Panc1 (cell line): ENCODE measurements at regions not wholly inside any gene's neighbourhood (a gene's known extent, or its start where the extent isn't known, plus 50 kb on each side); places are given as distances from the start of the nearest gene placed in this dataset.

Source experiments
- POLR2AphosphoS5 ChIP-seq: IDR thresholded peaks from 2 replicates; pipeline ENCODE4 v1.6.1; 2012; ENCODE audit warnings: mild to moderate bottlenecking, low read depth, low read length, moderate library complexity
- SIN3A ChIP-seq: IDR thresholded peaks from 2 replicates; pipeline ENCODE4 v1.6.1; 2012; ENCODE audit warnings: low read depth, mild to moderate bottlenecking, low read length, moderate library complexity, borderline replicate concordance; ENCODE audit not compliant: insufficient read depth
- TF ChIP-seq, protein P1 (sequence below): fragments of 450-650 bp; IDR thresholded peaks from 2 replicates; pipeline ENCODE4 v1.5.1; 2017; ENCODE audit warnings: mild to moderate bottlenecking

DNA sequence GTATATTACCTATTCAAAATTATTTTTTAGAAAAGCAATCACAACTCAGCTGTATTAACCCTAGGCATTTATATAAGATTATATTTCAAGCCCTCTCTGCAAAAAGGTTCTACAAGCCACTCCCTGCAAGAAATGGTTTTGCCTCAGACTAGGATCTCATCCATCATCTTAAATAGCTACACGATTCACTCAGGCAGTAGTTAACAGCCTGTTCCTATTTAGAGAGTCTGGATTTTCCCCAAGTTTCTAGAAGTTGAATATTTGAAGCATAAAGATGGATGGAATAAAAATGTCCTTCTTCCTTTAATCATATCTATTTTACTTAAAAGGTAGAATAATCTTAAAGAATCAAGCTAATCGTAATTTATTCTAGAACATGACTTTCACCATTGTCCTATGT, 167.1 kb upstream of the STK17B start:
- TF ChIP-seq, protein P1, sequence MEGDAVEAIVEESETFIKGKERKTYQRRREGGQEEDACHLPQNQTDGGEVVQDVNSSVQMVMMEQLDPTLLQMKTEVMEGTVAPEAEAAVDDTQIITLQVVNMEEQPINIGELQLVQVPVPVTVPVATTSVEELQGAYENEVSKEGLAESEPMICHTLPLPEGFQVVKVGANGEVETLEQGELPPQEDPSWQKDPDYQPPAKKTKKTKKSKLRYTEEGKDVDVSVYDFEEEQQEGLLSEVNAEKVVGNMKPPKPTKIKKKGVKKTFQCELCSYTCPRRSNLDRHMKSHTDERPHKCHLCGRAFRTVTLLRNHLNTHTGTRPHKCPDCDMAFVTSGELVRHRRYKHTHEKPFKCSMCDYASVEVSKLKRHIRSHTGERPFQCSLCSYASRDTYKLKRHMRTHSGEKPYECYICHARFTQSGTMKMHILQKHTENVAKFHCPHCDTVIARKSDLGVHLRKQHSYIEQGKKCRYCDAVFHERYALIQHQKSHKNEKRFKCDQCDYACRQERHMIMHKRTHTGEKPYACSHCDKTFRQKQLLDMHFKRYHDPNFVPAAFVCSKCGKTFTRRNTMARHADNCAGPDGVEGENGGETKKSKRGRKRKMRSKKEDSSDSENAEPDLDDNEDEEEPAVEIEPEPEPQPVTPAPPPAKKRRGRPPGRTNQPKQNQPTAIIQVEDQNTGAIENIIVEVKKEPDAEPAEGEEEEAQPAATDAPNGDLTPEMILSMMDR = no peak
- TF ChIP-seq SIN3A (no peak), POLR2AphosphoS5 (no peak)
